H1 (cell line): ENCODE measurements at regions not wholly inside any gene's neighbourhood (a gene's known extent, or its start where the extent isn't known, plus 50 kb on each side); places are given as distances from the start of the nearest gene placed in this dataset.

Experiments used
- CTCF ChIA-PET: fragments of 300-600 bp; sonication (Branson Sonifier 250); formaldehyde crosslinking; loops from one replicate; lab custom pipeline; 2021; ENCODE audit not compliant: partially characterized antibody; lab: Charles Lee
- POLR2A ChIA-PET: fragments of 300-600 bp; sonication (Branson Sonifier 250); formaldehyde crosslinking; loops from one replicate; lab custom pipeline; 2021; ENCODE audit warnings: inconsistent platforms; ENCODE audit not compliant: partially characterized antibody; lab: Charles Lee
- DNase-seq, 2 experiments: peaks; one replicate each; pipeline versions ENCODE4 v3.0.0 to v3.0.0-alpha.2; 2010 to 2022; ENCODE audit warnings: low spot score in 2 of 2, low read depth in 1 of 2, mixed read lengths in 1 of 2
- FAIRE-seq: peaks from 2 replicates; lab custom pipeline; 2011; peaks lifted over from hg19 to GRCh38; lab: Jason Lieb, UNC
- H2AFZ ChIP-seq: 2 replicates; pipeline ENCODE4 v1.8.1; 2012; ENCODE audit warnings: low read length, inconsistent platforms
- H2AK5ac ChIP-seq: 2 replicates; pipeline ENCODE4 v1.6.1; 2013; ENCODE audit warnings: low read depth, low read length
- H2BK120ac ChIP-seq: replicated peaks from 2 replicates; pipeline ENCODE3; 2013; ENCODE audit warnings: low read depth, low read length, inconsistent platforms
- H2BK12ac ChIP-seq: 2 replicates; pipeline ENCODE4 v1.6.1; 2013; ENCODE audit warnings: low read depth, low read length
- H2BK15ac ChIP-seq: 2 replicates; pipeline ENCODE4 v1.6.1; 2013; ENCODE audit warnings: low read length
- H2BK20ac ChIP-seq: 2 replicates; pipeline ENCODE4 v1.6.1; 2013; ENCODE audit warnings: low read length
- H2BK5ac ChIP-seq: 2 replicates; pipeline ENCODE4 v1.6.1; 2013; ENCODE audit warnings: low read depth, low read length
- H3K14ac ChIP-seq: 2 replicates; pipeline ENCODE4 v1.6.1; 2013; ENCODE audit warnings: inconsistent platforms; ENCODE audit not compliant: insufficient read length
- H3K18ac ChIP-seq: 2 replicates; pipeline ENCODE4 v1.6.1; 2013; ENCODE audit warnings: low read length; ENCODE audit errors: extremely low read depth
- H3K23ac ChIP-seq: 2 replicates; pipeline ENCODE4 v1.6.1; 2013; ENCODE audit warnings: inconsistent platforms; ENCODE audit not compliant: insufficient read length
- H3K23me2 ChIP-seq: 2 replicates; pipeline ENCODE4 v1.6.1; 2013; ENCODE audit warnings: low read depth, low read length
- H3K27ac ChIP-seq: 2 replicates; pipeline ENCODE4 v1.6.1; 2011; ENCODE audit warnings: low read depth, low read length, inconsistent platforms
- H3K27me3 ChIP-seq, 4 experiments: replicated peaks in 1 of 4; 1 replicate in 1 of 4; 2 replicates in 3 of 4; pipeline versions ENCODE4 v1.6.1 to v1.8.1; 2011 to 2013; ENCODE audit warnings: low read length in 3 of 4, mild to moderate bottlenecking in 3 of 4, inconsistent platforms in 2 of 4, mixed read lengths in 2 of 4, moderate library complexity in 1 of 4; ENCODE audit not compliant: control insufficient read depth in 3 of 4, insufficient read depth in 3 of 4; ENCODE audit errors: extremely low read depth in 1 of 4
- H3K36me3 ChIP-seq, 4 experiments: 2 replicates each; pipeline versions ENCODE4 v1.6.1 to v1.8.1; 2011 to 2013; ENCODE audit warnings: mild to moderate bottlenecking in 4 of 4, low read length in 3 of 4, moderate library complexity in 2 of 4, control low read depth in 1 of 4, inconsistent platforms in 1 of 4; ENCODE audit not compliant: insufficient read depth in 4 of 4, control insufficient read depth in 2 of 4
- H3K4ac ChIP-seq: replicated peaks from 2 replicates; pipeline ENCODE3; 2013; ENCODE audit warnings: low read length, low read depth, mixed read lengths, inconsistent platforms; ENCODE audit not compliant: insufficient read length
- H3K4me1 ChIP-seq, 4 experiments: replicated peaks in 1 of 4; 1 replicate in 1 of 4; 2 replicates in 3 of 4; pipeline versions ENCODE4 v1.6.1 to v1.8.1; 2011 to 2013; ENCODE audit warnings: low read length in 3 of 4, inconsistent platforms in 2 of 4, mixed read lengths in 1 of 4; ENCODE audit not compliant: insufficient read depth in 4 of 4, control insufficient read depth in 3 of 4
- H3K4me2 ChIP-seq, 2 experiments: 2 replicates each; pipeline versions ENCODE4 v1.6.1 to v1.8.1; 2011 to 2013; ENCODE audit warnings: low read depth in 2 of 2, low read length in 2 of 2, control low read depth in 1 of 2, inconsistent platforms in 1 of 2, mild to moderate bottlenecking in 1 of 2; ENCODE audit not compliant: insufficient read depth in 1 of 2
- H3K4me3 ChIP-seq, 4 experiments: fragments of 200-600, 300-600 bp in 1 of 4; sonication (generic), shearing (Covaris generic), sonication (Bioruptor Twin) in 1 of 4; 2 replicates each; pipeline versions ENCODE4 v1.5.1 to v1.8.1; 2011 to 2016; ENCODE audit warnings: low read length in 4 of 4, low read depth in 3 of 4, control low read depth in 2 of 4, inconsistent platforms in 2 of 4, mild to moderate bottlenecking in 2 of 4, mixed read lengths in 1 of 4, moderate library complexity in 1 of 4; ENCODE audit not compliant: insufficient read depth in 2 of 4; ENCODE audit errors: extremely low read depth in 1 of 4
- H3K56ac ChIP-seq: replicated peaks from 2 replicates; pipeline ENCODE3; 2013; ENCODE audit warnings: low read depth, mild to moderate bottlenecking, mixed read lengths, low read length, inconsistent platforms; ENCODE audit not compliant: insufficient read length
- H3K79me1 ChIP-seq: 2 replicates; pipeline ENCODE4 v1.6.1; 2013; ENCODE audit warnings: low read depth, low read length, control low read depth
- H3K79me2 ChIP-seq, 2 experiments: 2 replicates each; pipeline versions ENCODE4 v1.6.1 to v1.8.1; 2012 to 2013; ENCODE audit warnings: low read length in 2 of 2, mild to moderate bottlenecking in 2 of 2, inconsistent platforms in 1 of 2; ENCODE audit not compliant: insufficient read depth in 2 of 2, control insufficient read depth in 1 of 2
- H3K9ac ChIP-seq, 4 experiments: replicated peaks in 1 of 4; 1 replicate in 1 of 4; 2 replicates in 3 of 4; pipeline versions ENCODE4 v1.6.1 to v1.8.1; 2011 to 2013; ENCODE audit warnings: low read depth in 3 of 4, low read length in 3 of 4, control low read depth in 2 of 4, mild to moderate bottlenecking in 2 of 4, moderate library complexity in 2 of 4, inconsistent platforms in 1 of 4; ENCODE audit errors: extremely low read depth in 1 of 4
- H3K9me3 ChIP-seq, 2 experiments: 2 replicates each; pipeline versions ENCODE4 v1.6.1 to v1.8.1; 2012 to 2013; ENCODE audit warnings: mild to moderate bottlenecking in 2 of 2, moderate library complexity in 2 of 2, control low read depth in 1 of 2, inconsistent platforms in 1 of 2, low read depth in 1 of 2, low read length in 1 of 2, mixed read lengths in 1 of 2; ENCODE audit not compliant: insufficient read depth in 2 of 2
- H4K20me1 ChIP-seq, 2 experiments: replicated peaks in 1 of 2; 2 replicates each; pipeline versions ENCODE3 to v1.8.1; 2011 to 2013; ENCODE audit warnings: inconsistent platforms in 2 of 2, low read length in 2 of 2, mild to moderate bottlenecking in 1 of 2; ENCODE audit not compliant: insufficient read depth in 2 of 2, control insufficient read depth in 1 of 2
- H4K5ac ChIP-seq: 2 replicates; pipeline ENCODE4 v1.6.1; 2013; ENCODE audit warnings: low read length, low read depth, mixed read lengths, inconsistent platforms; ENCODE audit not compliant: insufficient read length
- H4K8ac ChIP-seq: 2 replicates; pipeline ENCODE4 v1.8.0; 2013; ENCODE audit warnings: mild to moderate bottlenecking, moderate library complexity, low read length, inconsistent platforms; ENCODE audit not compliant: insufficient read depth; ENCODE audit errors: extremely low read depth
- H4K91ac ChIP-seq: replicated peaks from 2 replicates; pipeline ENCODE3; 2013; ENCODE audit warnings: low read length, mixed read lengths, inconsistent platforms; ENCODE audit not compliant: insufficient read length
- KDM5A ChIP-seq: fragments of 200-600 bp; IDR thresholded peaks from 2 replicates; pipeline ENCODE4 v1.7.1; 2012; ENCODE audit warnings: mild to moderate bottlenecking, low read length, inconsistent platforms, mixed read lengths
- MAX ChIP-seq: IDR thresholded peaks from 2 replicates; pipeline ENCODE4 v1.6.1; 2012; ENCODE audit warnings: inconsistent platforms
- WGBS, 2 experiments: shearing (Covaris generic) in 1 of 2; methylation state at CpG; one replicate each; pipeline versions ENCODE4 v1.1.6 to v1.1.7; 2013 to 2015; ENCODE audit warnings: low lambda C conversion rate in 2 of 2, mixed read lengths in 2 of 2, inconsistent platforms in 1 of 2, low coverage in 1 of 2, missing lambda C conversion rate in 1 of 2; ENCODE audit not compliant: insufficient replicate concordance in 2 of 2, insufficient coverage in 1 of 2, insufficient read length in 1 of 2; ENCODE audit errors: extremely low coverage in 1 of 2, missing lambda C conversion rate in 1 of 2; 5-methylcytosine and 5-hydroxymethylcytosine counted together

- Histone ChIP-seq H3K79me2 (no peaks in the 10 kb centered on the region), H3K27ac (no peak overlapping the region), H3K27me3 (peaks cover 2 to 13% (median 6%) of the 10 kb centered on the region in 4 experiments), H2BK20ac (no peak overlapping the region), H3K23ac (no peak overlapping the region), H2BK5ac (no peak overlapping the region), H3K14ac (no peak overlapping the region), H3K9me3 (no peaks in the 10 kb centered on the region), H3K4me1 (no peaks in the 10 kb centered on the region), H3K18ac (no peak overlapping the region), H2BK12ac (no peak overlapping the region), H4K91ac (no peak overlapping the region), H3K9ac (no peak overlapping the region), H2AFZ (no peak overlapping the region), H2BK15ac (no peak overlapping the region), H4K5ac (no peak overlapping the region), H3K56ac (no peak overlapping the region)
- POLR2A ChIA-PET: no interaction called here
- 88% methylated on average over 4 of the region's 4 CpGs; no CpG with 5 or more reads in 1 of the 2 experiments for WGBS, 2 experiments
- FAIRE-seq (no peak), DNase-seq (no peak)
- TF ChIP-seq MAX (no peak), KDM5A (no peak)
- TF ChIP-seq, all 59 proteins: peak for 0
- CTCF ChIA-PET: interaction anchor here (0.7 to 4.4 kb wide), 3 partner anchors 12 to 153 kb away, joined by 3 to 18 read pairs (median 3); no protein-coding TSS in a partner anchor
- no peak overlapping the region for H4K8ac ChIP-seq
- H3K79me1 ChIP-seq: no peaks in the 10 kb centered on the region
- no peaks in the 10 kb centered on the region for H3K23me2 ChIP-seq
- H3K4ac ChIP-seq: no peak overlapping the region
- H4K20me1 ChIP-seq: no peaks in the 10 kb centered on the region
- H3K4me3 ChIP-seq: no peak overlapping the region
- no peak overlapping the region for H3K4me2 ChIP-seq
- H2AK5ac ChIP-seq: no peak overlapping the region
- no peak overlapping the region for H2BK120ac ChIP-seq
- no peaks in the 10 kb centered on the region for H3K36me3 ChIP-seq
Observed at GRCh38 chr2:78845664-78846185, 179.8 kb upstream of the REG3G start.
